ENCODE measurements at regions not wholly inside any gene's neighbourhood (a gene's known extent, or its start where the extent isn't known, plus 50 kb on each side); places are given as distances from the start of the nearest gene placed in this dataset.
"Not testable (repeated sequence)": the region's sequence is repeated elsewhere in the genome, so short reads cannot be mapped to it uniquely, and the experiment has no call there.

- not testable (repeated sequence) for DNase-seq
Observed at GRCh38 chr1:120465900-120466299, 51.1 kb downstream of the NBPF8 start.

- DNase-seq, result not testable (repeated sequence)
Observed at GRCh38 chr1:120477663-120478062, 62.8 kb downstream of the NBPF8 start.

GRCh38 chr1:120478400-120478799 lies 63.6 kb downstream of the NBPF8 start:
- DNase-seq, result not testable (repeated sequence)

- not testable (repeated sequence) for DNase-seq
Observed at GRCh38 chr1:120487542-120487941, 72.7 kb downstream of the NBPF8 start.

- not testable (repeated sequence) for DNase-seq
Observed at GRCh38 chr1:120489217-120489616, 74.4 kb downstream of the NBPF8 start.

GRCh38 chr1:120497145-120497544 lies 82.3 kb downstream of the NBPF8 start:
- DNase-seq, result not testable (repeated sequence)

- not testable (repeated sequence) for DNase-seq
Observed at GRCh38 chr1:120503284-120503683, 88.4 kb downstream of the NBPF8 start.

GRCh38 chr1:120506352-120506751 lies 91.5 kb downstream of the NBPF8 start:
- not testable (repeated sequence) for DNase-seq

- not testable (repeated sequence) for DNase-seq
Observed at GRCh38 chr1:120508351-120508750, 93.5 kb downstream of the NBPF8 start.

GRCh38 chr1:120509258-120509657 lies 94.4 kb downstream of the NBPF8 start:
- DNase-seq, result not testable (repeated sequence)

- not testable (repeated sequence) for DNase-seq
Observed at GRCh38 chr1:120513099-120513498, 98.3 kb downstream of the NBPF8 start.

GRCh38 chr1:120513531-120513930 lies 98.7 kb downstream of the NBPF8 start:
- not testable (repeated sequence) for DNase-seq

GRCh38 chr1:120519196-120519595 lies 104.4 kb downstream of the NBPF8 start:
- DNase-seq, result not testable (repeated sequence)

GRCh38 chr1:120524416-120524815 lies 109.6 kb downstream of the NBPF8 start:
- DNase-seq, result not testable (repeated sequence)

- not testable (repeated sequence) for DNase-seq
Observed at GRCh38 chr1:120525386-120525785, 110.6 kb downstream of the NBPF8 start.

- not testable (repeated sequence) for DNase-seq
Observed at GRCh38 chr1:120529475-120530089, 114.7 kb downstream of the NBPF8 start.

GRCh38 chr1:120531455-120531854 lies 116.6 kb downstream of the NBPF8 start:
- DNase-seq, result not testable (repeated sequence)

GRCh38 chr1:120534361-120535047 lies 119.7 kb downstream of the NBPF8 start:
- DNase-seq, result peak in 1 of 6 experiments; percentile 48

- not testable (repeated sequence) for DNase-seq
Observed at GRCh38 chr1:120535052-120535451, 120.2 kb downstream of the NBPF8 start.

GRCh38 chr1:120541394-120541793 lies 126.6 kb downstream of the NBPF8 start:
- DNase-seq, result not testable (repeated sequence)

GRCh38 chr1:120542365-120542764 lies 127.5 kb downstream of the NBPF8 start:
- not testable (repeated sequence) for DNase-seq

GRCh38 chr1:120542940-120543339 lies 128.1 kb downstream of the NBPF8 start:
- DNase-seq, result not testable (repeated sequence)

- not testable (repeated sequence) for DNase-seq
Observed at GRCh38 chr1:120544434-120544833, 129.6 kb downstream of the NBPF8 start.

GRCh38 chr1:120550335-120550734 lies 135.5 kb downstream of the NBPF8 start:
- not testable (repeated sequence) for DNase-seq
